ENCODE measurements at regions not wholly inside any gene's neighbourhood (a gene's known extent, or its start where the extent isn't known, plus 50 kb on each side); places are given as distances from the start of the nearest gene placed in this dataset.

DNA sequence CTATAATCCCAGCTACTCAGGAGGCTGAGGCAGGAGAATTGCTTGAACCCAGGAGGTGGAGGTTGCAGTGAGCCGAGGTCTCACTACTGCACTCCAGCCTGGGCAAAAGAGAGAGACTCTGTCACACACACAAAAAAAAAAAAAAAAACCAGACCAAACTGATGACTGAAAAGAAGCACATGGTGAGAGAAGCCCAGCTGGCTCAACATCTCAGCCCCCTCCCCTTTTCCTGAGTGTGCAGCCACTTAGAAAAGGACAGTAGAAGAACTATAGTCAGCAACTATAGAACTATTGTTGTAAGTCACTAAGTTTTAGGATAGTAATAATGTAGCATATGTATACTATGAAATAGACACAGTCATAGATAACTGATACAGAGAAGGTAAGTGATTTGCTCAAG lies 87.2 kb upstream of the RALGPS2 start:
- no peak overlapping the region for H2BK5ac ChIP-seq (ENCODE audit: low read depth, low read length, poor library complexity, severe bottlenecking)
- no peak overlapping the region; the same call in 1 of the 2 replicates for H3K18ac ChIP-seq (ENCODE audit: low read depth, low read length)
- no peaks in the 10 kb centered on the region for H4K20me1 ChIP-seq (ENCODE audit: insufficient read depth, low read length)
- ChIA-PET CTCF (interaction anchor here (1.3 to 1.5 kb wide), 2 partner anchors 94 to 112 kb away, joined by 3 read pairs; no protein-coding TSS in a partner anchor), POLR2A (ENCODE audit: unreplicated experiment) (no interaction called here)
- H2AK9ac ChIP-seq (replicated peaks; ENCODE audit: low read depth, low read length, poor library complexity): no peak overlapping the region
- H3K14ac ChIP-seq (replicated peaks; ENCODE audit: low read depth, low read length): no peak overlapping the region
- no peak overlapping the region for H2AK5ac ChIP-seq (ENCODE audit: low read depth, low read length)
- intact Hi-C loops (cut with micrococcal nuclease): no loop called here
- H2AFZ ChIP-seq (replicated peaks; ENCODE audit: low read length, poor library complexity): no peak overlapping the region
- H2BK15ac ChIP-seq (ENCODE audit: low read depth, low read length): no peak overlapping the region
- BruUV-seq (replicated peaks): no TSS peak
- no peak overlapping the region for H3K4me2 ChIP-seq (ENCODE audit: low read depth, low read length)
- no peak overlapping the region for H3K23ac ChIP-seq (ENCODE audit: low read depth, low read length)
- H3K9me3 ChIP-seq (ENCODE audit: control insufficient read depth, insufficient read depth, low read length): no peaks in the 10 kb centered on the region
- H3K27me3 ChIP-seq (ENCODE audit: control insufficient read depth, insufficient read depth, low read length): no peaks in the 10 kb centered on the region
- H3K27ac ChIP-seq (ENCODE audit: insufficient read depth, low read length): no peak overlapping the region
- no peak overlapping the region for H2BK20ac ChIP-seq (ENCODE audit: low read depth, low read length)
- no peak overlapping the region for H3K56ac ChIP-seq (ENCODE audit: extremely low read depth, insufficient read depth, low read length)
- DNase-seq: no peak
- WGBS, 2 experiments (ENCODE audit: extremely low coverage in 2 of 2, insufficient read length in 1 of 2): no CpG with 5 or more reads among the region's 1 CpG
- no peak for ATAC-seq (ENCODE audit: low read depth)
- no peak overlapping the region for H3K9ac ChIP-seq (ENCODE audit: low read depth, low read length)
- no peak overlapping the region for H4K5ac ChIP-seq (ENCODE audit: low read depth, low read length)
- no peak for TF ChIP-seq RCOR1 (IDR thresholded peaks at IDR 0.05; ENCODE audit: insufficient replicate concordance, low read length)
- TF ChIP-seq ELK1 (IDR thresholded peaks at IDR 0.05; ENCODE audit: borderline replicate concordance, low read depth, low read length): no peak
- TF ChIP-seq BHLHE40 (IDR thresholded peaks at IDR 0.05; ENCODE audit: low read depth, low read length): no peak
- no peak for TF ChIP-seq CTCF (conservative IDR thresholded peaks at IDR 0.05; ENCODE audit: low read depth, low read length)
- no peak for TF ChIP-seq CEBPB (IDR thresholded peaks at IDR 0.05; ENCODE audit: low read depth, low read length)
- TF ChIP-seq RAD21 (IDR thresholded peaks at IDR 0.05; ENCODE audit: low read length): no peak
- no peak for TF ChIP-seq USF2 (IDR thresholded peaks at IDR 0.05; ENCODE audit: low read depth, low read length)
- no peak for TF ChIP-seq RFX5 (IDR thresholded peaks at IDR 0.05; ENCODE audit: low read depth, low read length)
- TF ChIP-seq MXI1 (IDR thresholded peaks at IDR 0.05; ENCODE audit: borderline replicate concordance, low read depth, low read length): no peak
- H4K91ac ChIP-seq (ENCODE audit: insufficient read depth, low read depth, low read length): no peak overlapping the region
- H3K4me1 ChIP-seq (ENCODE audit: control insufficient read depth, insufficient read depth, low read length): peaks cover 10% of the 10 kb centered on the region
- no peak overlapping the region for H3K4me3 ChIP-seq (ENCODE audit: insufficient read depth, low read depth, low read length)
- H3K9me1 ChIP-seq (ENCODE audit: insufficient read depth, low read length): 0 out of 2 replicates have a peak, but pooled peaks cover 7% of the 10 kb centered on the region
- no peak overlapping the region for H4K8ac ChIP-seq (ENCODE audit: low read depth in 2 of 2, low read length in 2 of 2)
- H3K4ac ChIP-seq (ENCODE audit: low read depth, low read length): 0 out of 2 replicates have a peak overlapping the region, but pooled peaks have one; percentile 11
- no peak overlapping the region for H2BK120ac ChIP-seq (ENCODE audit: low read depth, low read length)
- no peaks in the 10 kb centered on the region for H3K36me3 ChIP-seq (ENCODE audit: control insufficient read depth, insufficient read depth, low read length)
- dilution Hi-C loops (cut with HindIII; ENCODE audit: low sequenced_read_pairs, unreplicated experiment): no loop called here
- no peaks in the 10 kb centered on the region; a peak in 1 of 4 replicates for H3K79me1 ChIP-seq (ENCODE audit: low read depth in 1 of 2, low read length in 2 of 2)
- in situ Hi-C loops (cut with MboI; ENCODE audit: low sequenced_read_pairs): no loop called here
